Suprapubic skin (tissue), 4 donors: ENCODE measurements at regions not wholly inside any gene's neighbourhood (a gene's known extent, or its start where the extent isn't known, plus 50 kb on each side); places are given as distances from the start of the nearest gene placed in this dataset.

Experiments used
- DNase-seq, 2 donors: peaks; one replicate each; pipeline ENCODE4 v3.0.0-alpha.2; 2019; ENCODE audit warnings: low spot score in 2 of 2
- H3K27ac ChIP-seq: fragments of 200-600 bp; sonication (generic); one replicate; pipeline ENCODE4 v1.5.1; 2019
- H3K27me3 ChIP-seq: fragments of 200-600 bp; sonication (generic); one replicate; pipeline ENCODE4 v1.5.1; 2019
- H3K36me3 ChIP-seq: fragments of 200-600 bp; sonication (generic); one replicate; pipeline ENCODE4 v1.5.1; 2019
- H3K4me1 ChIP-seq: fragments of 200-600 bp; sonication (generic); one replicate; pipeline ENCODE4 v1.5.1; 2019
- H3K4me3 ChIP-seq: fragments of 200-600 bp; sonication (generic); one replicate; pipeline ENCODE4 v1.5.1; 2019; ENCODE audit warnings: mild to moderate bottlenecking
- H3K9me3 ChIP-seq: fragments of 200-600 bp; sonication (generic); one replicate; pipeline ENCODE4 v1.5.1; 2019
- EP300 ChIP-seq: sonication (generic); formaldehyde crosslinking; IDR thresholded peaks from one replicate; pipeline ENCODE4 v1.6.1; 2017; ENCODE audit warnings: antibody characterized with exemption
- POLR2A ChIP-seq, 2 donors: fragments of 450-650 bp; IDR thresholded peaks; one replicate each; pipeline ENCODE4 v1.6.1; 2017; ENCODE audit warnings: antibody characterized with exemption in 2 of 2, mild to moderate bottlenecking in 2 of 2, moderate library complexity in 2 of 2
- POLR2AphosphoS5 ChIP-seq, 3 donors: sonication (generic); formaldehyde crosslinking; IDR thresholded peaks; one replicate each; pipeline ENCODE4 v1.6.1; 2017; ENCODE audit warnings: antibody characterized with exemption in 3 of 3
- WGBS: methylation state at CpG from one replicate; pipeline ENCODE4 v1.1.5; 2018; 5-methylcytosine and 5-hydroxymethylcytosine counted together
- TF ChIP-seq, protein P1 (sequence below), 2 donors: fragments of 200-600 bp in 1 of 2; fragments of 450-650 bp in 1 of 2; sonication (generic) in 1 of 2; IDR thresholded peaks; one replicate each; pipeline ENCODE4 v1.5.1; 2016 to 2019; ENCODE audit warnings: antibody characterized with exemption in 2 of 2, mild to moderate bottlenecking in 1 of 2, moderate library complexity in 1 of 2

- Histone ChIP-seq H3K9me3 (no peaks in the 10 kb centered on the region), H3K4me3 (no peak overlapping the region), H3K36me3 (no peaks in the 10 kb centered on the region), H3K4me1 (no peaks in the 10 kb centered on the region), H3K27me3 (no peaks in the 10 kb centered on the region), H3K27ac (no peak overlapping the region)
- 82% methylated on average over 4 of the region's 4 CpGs for WGBS
- no peak for TF ChIP-seq EP300
- TF ChIP-seq, protein P1, sequence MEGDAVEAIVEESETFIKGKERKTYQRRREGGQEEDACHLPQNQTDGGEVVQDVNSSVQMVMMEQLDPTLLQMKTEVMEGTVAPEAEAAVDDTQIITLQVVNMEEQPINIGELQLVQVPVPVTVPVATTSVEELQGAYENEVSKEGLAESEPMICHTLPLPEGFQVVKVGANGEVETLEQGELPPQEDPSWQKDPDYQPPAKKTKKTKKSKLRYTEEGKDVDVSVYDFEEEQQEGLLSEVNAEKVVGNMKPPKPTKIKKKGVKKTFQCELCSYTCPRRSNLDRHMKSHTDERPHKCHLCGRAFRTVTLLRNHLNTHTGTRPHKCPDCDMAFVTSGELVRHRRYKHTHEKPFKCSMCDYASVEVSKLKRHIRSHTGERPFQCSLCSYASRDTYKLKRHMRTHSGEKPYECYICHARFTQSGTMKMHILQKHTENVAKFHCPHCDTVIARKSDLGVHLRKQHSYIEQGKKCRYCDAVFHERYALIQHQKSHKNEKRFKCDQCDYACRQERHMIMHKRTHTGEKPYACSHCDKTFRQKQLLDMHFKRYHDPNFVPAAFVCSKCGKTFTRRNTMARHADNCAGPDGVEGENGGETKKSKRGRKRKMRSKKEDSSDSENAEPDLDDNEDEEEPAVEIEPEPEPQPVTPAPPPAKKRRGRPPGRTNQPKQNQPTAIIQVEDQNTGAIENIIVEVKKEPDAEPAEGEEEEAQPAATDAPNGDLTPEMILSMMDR (IDR thresholded peaks at IDR 0.05), result no peak
- no peak for DNase-seq
These were observed 392.2 kb downstream of the IRX1 start for GRCh38 chr5:3987867-3988266.

GRCh38 chr5:3993856-3994473, 398.3 kb downstream of the IRX1 start:
- WGBS, result 85% methylated on average over 14 of the region's 14 CpGs
- no peak overlapping the region for H3K4me3 ChIP-seq
- no peaks in the 10 kb centered on the region for H3K4me1 ChIP-seq
- no peaks in the 10 kb centered on the region for H3K9me3 ChIP-seq
- H3K27ac ChIP-seq, result no peak overlapping the region
- no peak for DNase-seq
- no peaks in the 10 kb centered on the region for H3K36me3 ChIP-seq
- TF ChIP-seq EP300 (no peak), POLR2AphosphoS5 (IDR thresholded peaks at IDR 0.05) (no peak), POLR2A (IDR thresholded peaks at IDR 0.05) (no peak)
- TF ChIP-seq, protein P1 (IDR thresholded peaks at IDR 0.05), result no peak
- H3K27me3 ChIP-seq, result no peaks in the 10 kb centered on the region

DNA sequence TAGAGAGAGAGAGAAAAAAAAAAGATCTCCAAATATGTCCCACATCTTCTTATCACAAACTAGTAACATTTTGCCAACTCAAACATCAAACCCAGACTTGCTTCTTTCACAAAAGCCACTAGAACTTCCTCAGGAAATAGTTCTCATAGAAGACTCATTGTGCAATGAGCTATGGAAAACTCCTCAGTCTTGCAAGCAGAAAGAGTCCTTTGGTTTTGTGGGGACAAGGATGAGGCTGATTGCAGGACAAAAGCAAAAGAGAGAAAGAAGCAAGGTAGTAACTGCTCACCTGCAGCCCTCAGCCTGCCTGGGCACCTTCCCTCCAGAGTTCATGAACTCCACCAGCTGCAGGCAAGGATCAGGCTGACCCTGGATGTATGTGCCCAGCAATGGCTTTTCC, 399.0 kb downstream of the IRX1 start:
- no peak for DNase-seq
- TF ChIP-seq POLR2AphosphoS5 (IDR thresholded peaks at IDR 0.05), result no peak
- no peak for TF ChIP-seq EP300
- TF ChIP-seq, protein P1 (IDR thresholded peaks at IDR 0.05), result no peak
- Histone ChIP-seq H3K4me1 (no peaks in the 10 kb centered on the region), H3K36me3 (no peaks in the 10 kb centered on the region), H3K4me3 (no peak overlapping the region), H3K27ac (no peak overlapping the region), H3K27me3 (no peaks in the 10 kb centered on the region), H3K9me3 (no peaks in the 10 kb centered on the region)

- Histone ChIP-seq H3K27me3 (no peaks in the 10 kb centered on the region), H3K4me1 (no peaks in the 10 kb centered on the region), H3K4me3 (no peak overlapping the region), H3K36me3 (no peaks in the 10 kb centered on the region), H3K27ac (no peak overlapping the region), H3K9me3 (no peaks in the 10 kb centered on the region)
- DNase-seq, result no peak
- WGBS, result 50% methylated on average over 8 of the region's 8 CpGs
- TF ChIP-seq POLR2A (IDR thresholded peaks at IDR 0.05) (no peak), POLR2AphosphoS5 (IDR thresholded peaks at IDR 0.05) (no peak), EP300 (no peak)
- TF ChIP-seq, protein P1 (IDR thresholded peaks at IDR 0.05), result no peak
These were observed 400.5 kb downstream of the IRX1 start for GRCh38 chr5:3995954-3996619.

GRCh38 chr5:3996707-3997336, 401.2 kb downstream of the IRX1 start:
- H3K4me3 ChIP-seq, result no peak overlapping the region
- no peaks in the 10 kb centered on the region for H3K36me3 ChIP-seq
- DNase-seq, result no peak
- WGBS, result 74% methylated on average over 11 of the region's 11 CpGs
- TF ChIP-seq POLR2AphosphoS5 (IDR thresholded peaks at IDR 0.05), result no peak
- H3K9me3 ChIP-seq, result no peaks in the 10 kb centered on the region
- no peak overlapping the region for H3K27ac ChIP-seq
- no peaks in the 10 kb centered on the region for H3K27me3 ChIP-seq
- H3K4me1 ChIP-seq, result no peaks in the 10 kb centered on the region
